Natural killer cell (primary cell): ENCODE measurements at regions not wholly inside any gene's neighbourhood (a gene's known extent, or its start where the extent isn't known, plus 50 kb on each side); places are given as distances from the start of the nearest gene placed in this dataset.

ENCODE experiments used
- ATAC-seq, 3 donors: fragments of 150-1000 bp in 2 of 3; fragments of 200-7000 bp in 1 of 3; cut with Tn5 transposase; 1 replicate in 1 of 3; 2 replicates in 2 of 3; pipeline ENCODE4 v1.10.0; 2021; ENCODE audit warnings: mild to moderate bottlenecking in 2 of 3, moderate library complexity in 2 of 3
- DNase-seq, 2 donors: peaks; one replicate each; pipeline versions ENCODE4 v3.0.0 to v3.0.0-alpha.2; 2013 to 2021; ENCODE audit warnings: mixed read lengths in 1 of 2
- H3K27ac ChIP-seq: one replicate; pipeline ENCODE4 v1.5.1; 2013; ENCODE audit warnings: mild to moderate bottlenecking, low read length
- H3K27me3 ChIP-seq: one replicate; pipeline ENCODE4 v1.6.1; 2013; ENCODE audit warnings: low read length; ENCODE audit not compliant: control insufficient read depth, insufficient read depth
- H3K36me3 ChIP-seq: one replicate; pipeline ENCODE4 v1.6.1; 2013; ENCODE audit warnings: low read length; ENCODE audit not compliant: control insufficient read depth, insufficient read depth
- H3K4me1 ChIP-seq: one replicate; pipeline ENCODE4 v1.6.1; 2013; ENCODE audit warnings: low read length; ENCODE audit not compliant: control insufficient read depth, insufficient read depth
- H3K4me3 ChIP-seq: one replicate; pipeline ENCODE4 v1.5.1; 2013; ENCODE audit warnings: low read length
- H3K9me3 ChIP-seq: one replicate; pipeline ENCODE4 v1.6.1; 2013; ENCODE audit warnings: low read length; ENCODE audit not compliant: control insufficient read depth, insufficient read depth
- H3K27ac Mint-ChIP-seq, 2 donors: one replicate each; pipeline ENCODE4 v1.8.0; 2022; ENCODE audit warnings: mild to moderate bottlenecking in 2 of 2, mixed read lengths in 2 of 2, moderate library complexity in 1 of 2
- H3K27me3 Mint-ChIP-seq, 2 donors: one replicate each; pipeline ENCODE4 v1.8.0; 2022; ENCODE audit warnings: low read depth in 2 of 2, mixed read lengths in 2 of 2
- H3K36me3 Mint-ChIP-seq: one replicate; pipeline ENCODE4 v1.8.0; 2022; ENCODE audit warnings: mixed read lengths
- H3K4me1 Mint-ChIP-seq, 2 donors: one replicate each; pipeline ENCODE4 v1.8.0; 2022; ENCODE audit warnings: mixed read lengths in 2 of 2
- H3K4me3 Mint-ChIP-seq: one replicate; pipeline ENCODE4 v1.8.0; 2022; ENCODE audit warnings: mild to moderate bottlenecking, moderate library complexity, mixed read lengths
- H3K9me3 Mint-ChIP-seq, 2 donors: one replicate each; pipeline ENCODE4 v1.8.0; 2022; ENCODE audit warnings: mixed read lengths in 2 of 2
- WGBS: methylation state at CpG from one replicate; pipeline ENCODE4 v1.1.7; 2013; ENCODE audit warnings: missing lambda C conversion rate; ENCODE audit not compliant: insufficient coverage; 5-methylcytosine and 5-hydroxymethylcytosine counted together
- intact Hi-C: fragments of 100-400 bp; cut with micrococcal nuclease; formaldehyde crosslinking; loops from one replicate; pipeline ENCODE4 v1.14.2; 2022
- TF ChIP-seq, protein P1 (sequence below): fragments of 200-600 bp; IDR thresholded peaks from one replicate; pipeline ENCODE4 v1.8.0; 2022; ENCODE audit warnings: antibody characterized with exemption

DNA sequence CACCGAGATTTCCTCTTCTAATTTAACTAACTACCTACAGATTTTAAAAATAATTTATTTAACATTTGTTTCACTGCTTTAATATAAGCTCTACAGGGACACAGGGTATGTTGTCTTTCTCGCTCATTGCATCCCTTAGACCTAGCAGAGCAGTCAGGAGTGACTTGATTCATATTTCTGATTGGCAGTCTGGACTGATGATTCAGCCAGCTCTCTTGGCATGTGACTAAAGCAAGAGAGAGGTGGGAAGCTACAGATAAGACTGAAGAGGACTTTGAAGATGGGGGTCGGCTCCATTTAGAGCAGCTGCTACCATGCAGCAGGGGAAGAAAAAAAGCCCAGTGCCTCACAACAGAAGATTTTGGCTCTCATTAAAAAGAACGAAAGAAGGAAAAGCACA lies 173.4 kb upstream of the STK32A start:
- H3K36me3 Mint-ChIP-seq = no peaks in the 10 kb centered on the region
- Histone ChIP-seq H3K36me3 (no peaks in the 10 kb centered on the region), H3K4me1 (no peaks in the 10 kb centered on the region), H3K27me3 (no peaks in the 10 kb centered on the region), H3K27ac (no peak overlapping the region), H3K9me3 (no peaks in the 10 kb centered on the region), H3K4me3 (no peak overlapping the region)
- intact Hi-C loops = no loop called here
- DNase-seq = no peak
- peaks cover 10 to 12% of the 10 kb centered on the region in 2 donors for H3K27me3 Mint-ChIP-seq
- 77% methylated on average over 2 of the region's 4 CpGs for WGBS
- no peak overlapping the region for H3K4me3 Mint-ChIP-seq
- peaks cover 0 to 7% of the 10 kb centered on the region in 2 donors for H3K4me1 Mint-ChIP-seq
- no peaks in the 10 kb centered on the region for H3K9me3 Mint-ChIP-seq
- no peak for ATAC-seq
- TF ChIP-seq, protein P1, sequence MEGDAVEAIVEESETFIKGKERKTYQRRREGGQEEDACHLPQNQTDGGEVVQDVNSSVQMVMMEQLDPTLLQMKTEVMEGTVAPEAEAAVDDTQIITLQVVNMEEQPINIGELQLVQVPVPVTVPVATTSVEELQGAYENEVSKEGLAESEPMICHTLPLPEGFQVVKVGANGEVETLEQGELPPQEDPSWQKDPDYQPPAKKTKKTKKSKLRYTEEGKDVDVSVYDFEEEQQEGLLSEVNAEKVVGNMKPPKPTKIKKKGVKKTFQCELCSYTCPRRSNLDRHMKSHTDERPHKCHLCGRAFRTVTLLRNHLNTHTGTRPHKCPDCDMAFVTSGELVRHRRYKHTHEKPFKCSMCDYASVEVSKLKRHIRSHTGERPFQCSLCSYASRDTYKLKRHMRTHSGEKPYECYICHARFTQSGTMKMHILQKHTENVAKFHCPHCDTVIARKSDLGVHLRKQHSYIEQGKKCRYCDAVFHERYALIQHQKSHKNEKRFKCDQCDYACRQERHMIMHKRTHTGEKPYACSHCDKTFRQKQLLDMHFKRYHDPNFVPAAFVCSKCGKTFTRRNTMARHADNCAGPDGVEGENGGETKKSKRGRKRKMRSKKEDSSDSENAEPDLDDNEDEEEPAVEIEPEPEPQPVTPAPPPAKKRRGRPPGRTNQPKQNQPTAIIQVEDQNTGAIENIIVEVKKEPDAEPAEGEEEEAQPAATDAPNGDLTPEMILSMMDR = no peak
- H3K27ac Mint-ChIP-seq = no peak overlapping the region

DNA sequence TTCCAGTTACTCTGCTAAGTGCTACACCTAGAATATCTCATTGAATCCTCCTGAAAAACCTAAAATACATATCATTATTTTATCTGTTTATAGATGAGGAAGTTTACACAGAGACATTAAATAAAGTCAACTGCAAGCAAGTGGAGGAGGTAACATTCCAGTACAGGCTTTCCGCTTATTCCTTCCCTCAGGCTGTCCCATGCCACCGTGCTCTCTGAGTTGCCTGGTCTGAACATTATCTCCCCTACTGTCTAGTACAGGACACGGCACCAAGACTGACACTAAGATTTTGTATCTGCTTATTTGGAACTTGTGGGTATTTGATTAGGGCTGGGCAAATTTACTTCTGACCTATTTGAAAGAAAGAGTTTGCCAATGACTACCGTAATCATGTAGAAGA lies 172.4 kb upstream of the STK32A start:
- Histone ChIP-seq H3K27ac (no peak overlapping the region), H3K27me3 (no peaks in the 10 kb centered on the region), H3K9me3 (no peaks in the 10 kb centered on the region), H3K4me1 (no peaks in the 10 kb centered on the region), H3K4me3 (no peak overlapping the region), H3K36me3 (no peaks in the 10 kb centered on the region)
- intact Hi-C loops = no loop called here
- Mint-ChIP-seq H3K9me3 (no peaks in the 10 kb centered on the region), H3K4me1 (peaks cover 0 to 7% of the 10 kb centered on the region in 2 donors), H3K4me3 (no peak overlapping the region), H3K27me3 (peaks cover 9 to 12% of the 10 kb centered on the region in 2 donors), H3K36me3 (no peaks in the 10 kb centered on the region), H3K27ac (no peak overlapping the region)
- DNase-seq (no peak), ATAC-seq (no peak)
- TF ChIP-seq, protein P1 = no peak
- 100% methylated on average over 3 of the region's 4 CpGs for WGBS

DNA sequence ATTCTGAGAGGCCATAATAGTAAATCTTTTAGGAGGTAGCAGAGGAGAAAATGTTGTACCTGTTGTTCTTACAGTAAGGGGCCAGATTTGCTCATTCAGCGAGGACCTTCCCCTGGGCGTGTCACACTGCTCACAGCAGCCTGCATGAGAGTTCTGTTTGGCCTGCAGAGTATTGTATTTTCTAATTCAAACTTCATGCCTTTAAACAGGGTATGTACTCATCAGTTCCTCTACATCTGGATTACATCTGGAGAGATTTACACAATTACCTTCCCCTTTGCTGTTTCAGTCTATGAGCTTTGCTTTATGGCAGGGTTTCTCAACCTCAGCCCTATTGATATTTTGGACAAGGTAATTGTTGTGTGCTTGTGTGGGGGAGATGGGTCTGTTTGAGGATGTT lies 170.9 kb upstream of the STK32A start:
- Histone ChIP-seq H3K27me3 (no peaks in the 10 kb centered on the region), H3K36me3 (no peaks in the 10 kb centered on the region), H3K27ac (no peak overlapping the region), H3K4me3 (no peak overlapping the region), H3K4me1 (no peaks in the 10 kb centered on the region), H3K9me3 (no peaks in the 10 kb centered on the region)
- peaks cover 0 to 7% of the 10 kb centered on the region in 2 donors for H3K4me1 Mint-ChIP-seq
- intact Hi-C loops = no loop called here
- ATAC-seq = no peak
- no peaks in the 10 kb centered on the region for H3K36me3 Mint-ChIP-seq
- WGBS = 80% methylated on average over 2 of the region's 2 CpGs
- TF ChIP-seq, protein P1 = no peak
- no peak overlapping the region for H3K27ac Mint-ChIP-seq
- peaks cover 4 to 9% of the 10 kb centered on the region in 2 donors for H3K27me3 Mint-ChIP-seq
- H3K9me3 Mint-ChIP-seq = no peaks in the 10 kb centered on the region
- no peak for DNase-seq
- H3K4me3 Mint-ChIP-seq = no peak overlapping the region

DNA sequence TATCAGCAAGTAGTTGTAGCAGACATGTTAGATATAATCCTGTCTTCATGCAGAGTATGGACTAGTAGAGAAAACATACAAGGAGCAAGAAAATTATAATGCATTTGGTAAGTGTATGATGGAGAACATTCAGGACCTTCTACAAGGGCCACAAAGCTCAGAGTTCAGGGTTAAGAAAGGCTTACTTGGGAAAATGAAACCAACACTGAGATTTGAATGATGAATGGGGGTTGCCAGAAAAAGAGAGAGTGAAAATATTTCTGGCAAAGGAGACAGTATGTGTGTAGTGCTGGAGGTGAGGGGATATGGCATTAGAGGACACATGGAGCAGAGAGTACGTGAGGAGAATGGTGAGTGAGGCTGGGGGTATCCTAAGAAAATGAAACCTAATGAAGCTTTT lies 169.8 kb upstream of the STK32A start:
- Histone ChIP-seq H3K27me3 (no peaks in the 10 kb centered on the region), H3K4me1 (no peaks in the 10 kb centered on the region), H3K4me3 (no peak overlapping the region), H3K9me3 (no peaks in the 10 kb centered on the region), H3K27ac (no peak overlapping the region), H3K36me3 (no peaks in the 10 kb centered on the region)
- 77% methylated on average over 1 of the region's 1 CpG for WGBS
- no peak overlapping the region for H3K4me3 Mint-ChIP-seq
- intact Hi-C loops = no loop called here
- ATAC-seq (no peak), DNase-seq (no peak)
- no peak overlapping the region for H3K27ac Mint-ChIP-seq
- H3K9me3 Mint-ChIP-seq = no peaks in the 10 kb centered on the region
- no peaks in the 10 kb centered on the region for H3K36me3 Mint-ChIP-seq
- peaks cover 0 to 7% of the 10 kb centered on the region in 2 donors for H3K4me1 Mint-ChIP-seq
- peaks cover 0 to 5% of the 10 kb centered on the region in 2 donors for H3K27me3 Mint-ChIP-seq
- TF ChIP-seq, protein P1 = no peak
